ENCODE measurements at regions not wholly inside any gene's neighbourhood (a gene's known extent, or its start where the extent isn't known, plus 50 kb on each side); places are given as distances from the start of the nearest gene placed in this dataset.

- TF ChIP-seq EZH2phosphoT487 (IDR thresholded peaks at IDR 0.05; ENCODE audit: insufficient read depth, low read depth) (no peak), EZH2 (IDR thresholded peaks at IDR 0.05; ENCODE audit: insufficient read depth, poor library complexity, severe bottlenecking) (no peak)
Measured at GRCh38 chr4:27467351-27467750, 606.7 kb downstream of the STIM2 start.
